Panc1 (cell line): ENCODE measurements at regions not wholly inside any gene's neighbourhood (a gene's known extent, or its start where the extent isn't known, plus 50 kb on each side); places are given as distances from the start of the nearest gene placed in this dataset.

Experiments
- ATAC-seq: fragments of 200-7000 bp; cut with Tn5 transposase; 2 replicates; pipeline ENCODE4 v1.9.1; 2020; ENCODE audit warnings: mild to moderate bottlenecking, moderate library complexity
- BruUV-seq: library from RNA; stranded (reverse); fragments of 400-500 nt; replicated peaks from 2 replicates; lab custom pipeline; 2021; lab: Mats Ljungman, UMichigan
- CTCF ChIA-PET: fragments of 300-600 bp; sonication (Branson Sonifier 250); formaldehyde crosslinking; loops from one replicate; lab custom pipeline; 2022; ENCODE audit warnings: antibody characterized with exemption; lab: Charles Lee
- POLR2A ChIA-PET: fragments of 300-600 bp; sonication (Branson Sonifier 250); formaldehyde crosslinking; loops from one replicate; lab custom pipeline; 2022; ENCODE audit warnings: antibody characterized with exemption; lab: Charles Lee
- DNase-seq: peaks from one replicate; pipeline ENCODE4 v3.0.0-alpha.2; 2010; ENCODE audit warnings: low read depth, low spot score
- H3K27ac ChIP-seq: 2 replicates; pipeline ENCODE4 v1.5.1; 2011; ENCODE audit warnings: mild to moderate bottlenecking, low read length, inconsistent platforms
- H3K27me3 ChIP-seq: fragments of 200-500 bp; sonication (Bioruptor generic); 2 replicates; pipeline ENCODE4 v1.6.0; 2014; ENCODE audit warnings: low read length, inconsistent platforms; ENCODE audit not compliant: control insufficient read depth, insufficient read depth
- H3K36me3 ChIP-seq: fragments of 200-500 bp; sonication (Bioruptor generic); 2 replicates; pipeline ENCODE4 v1.5.1; 2014; ENCODE audit warnings: inconsistent platforms, mild to moderate bottlenecking, low read length, moderate library complexity; ENCODE audit not compliant: control insufficient read depth, insufficient read depth
- H3K4me1 ChIP-seq: 2 replicates; pipeline ENCODE4 v1.5.1; 2011; ENCODE audit warnings: inconsistent platforms, mild to moderate bottlenecking, low read length, moderate library complexity; ENCODE audit not compliant: control insufficient read depth, insufficient read depth
- H3K4me3 ChIP-seq, 2 experiments: 2 replicates each; pipeline ENCODE4 v1.5.1; 2011 to 2012; ENCODE audit warnings: low read depth in 2 of 2, low read length in 2 of 2, mild to moderate bottlenecking in 2 of 2, inconsistent platforms in 1 of 2, moderate library complexity in 1 of 2
- H3K9me3 ChIP-seq: fragments of 200-500 bp; sonication (Bioruptor generic); 2 replicates; pipeline ENCODE4 v1.5.1; 2014; ENCODE audit warnings: low read depth, mild to moderate bottlenecking, inconsistent platforms, low read length, moderate library complexity; ENCODE audit not compliant: control insufficient read depth, insufficient read depth
- CTCF ChIP-seq: fragments of 450-650 bp; IDR thresholded peaks from 2 replicates; pipeline ENCODE4 v1.5.1; 2017; ENCODE audit warnings: mild to moderate bottlenecking
- POLR2AphosphoS5 ChIP-seq: IDR thresholded peaks from 2 replicates; pipeline ENCODE4 v1.6.1; 2012; ENCODE audit warnings: mild to moderate bottlenecking, low read depth, low read length, moderate library complexity
- REST ChIP-seq, 2 experiments: IDR thresholded peaks; 2 replicates each; pipeline ENCODE4 v1.6.1; 2011 to 2012; ENCODE audit warnings: low read depth in 2 of 2, control low read depth in 1 of 2, low read length in 1 of 2, mild to moderate bottlenecking in 1 of 2, moderate library complexity in 1 of 2; ENCODE audit not compliant: insufficient read depth in 1 of 2
- SIN3A ChIP-seq: IDR thresholded peaks from 2 replicates; pipeline ENCODE4 v1.6.1; 2012; ENCODE audit warnings: low read depth, mild to moderate bottlenecking, low read length, moderate library complexity, borderline replicate concordance; ENCODE audit not compliant: insufficient read depth
- TCF7L2 ChIP-seq: IDR thresholded peaks from 2 replicates; pipeline ENCODE4 v1.6.1; 2011; ENCODE audit warnings: mild to moderate bottlenecking, low read depth, low read length, inconsistent platforms
- in situ Hi-C: cut with HindIII; loops from 2 replicates; pipeline ENCODE4 v1.10.0; 2016; ENCODE audit warnings: low sequenced_read_pairs, low pct_unique_long_range_greater_than_20kb
- intact Hi-C: fragments of 100-400 bp; cut with micrococcal nuclease; formaldehyde crosslinking; loops from one replicate; pipeline ENCODE4 v1.10.0; 2022; ENCODE audit not compliant: unreplicated experiment

GRCh38 chr5:164296603-164297080 lies 791.2 kb downstream of the MAT2B start:
- in situ Hi-C loops (no loop called here), intact Hi-C loops (no loop called here)
- ATAC-seq = no peak
- Histone ChIP-seq H3K27ac (no peak overlapping the region), H3K27me3 (no peaks in the 10 kb centered on the region), H3K9me3 (no peaks in the 10 kb centered on the region), H3K4me1 (no peaks in the 10 kb centered on the region), H3K4me3 (no peak overlapping the region), H3K36me3 (no peaks in the 10 kb centered on the region)
- TF ChIP-seq POLR2AphosphoS5 (no peak), CTCF (no peak), TCF7L2 (no peak), SIN3A (no peak), REST (IDR thresholded peaks at IDR 0.05; ENCODE audit: insufficient read depth in 1 of 2, low read depth in 2 of 2, low read length in 1 of 2) (no peak)
- POLR2A ChIA-PET = interaction anchor here (0.6 kb wide), 1 partner anchor 101 kb away, joined by 3 read pairs; no protein-coding TSS in a partner anchor
- BruUV-seq = no TSS peak
- DNase-seq = no peak
- CTCF ChIA-PET = no interaction called here

- no TSS peak for BruUV-seq
- H3K4me3 ChIP-seq = no peak overlapping the region
- ATAC-seq (no peak), DNase-seq (no peak)
- no peaks in the 10 kb centered on the region for H3K9me3 ChIP-seq
- H3K27ac ChIP-seq = no peak overlapping the region
- CTCF ChIA-PET = no interaction called here
- intact Hi-C loops = no loop called here
- no peaks in the 10 kb centered on the region for H3K4me1 ChIP-seq
- H3K27me3 ChIP-seq = no peaks in the 10 kb centered on the region
- no peak for TF ChIP-seq POLR2AphosphoS5
- no peak for TF ChIP-seq CTCF
- no peak for TF ChIP-seq SIN3A
- no peak for TF ChIP-seq REST (IDR thresholded peaks at IDR 0.05; ENCODE audit: insufficient read depth in 1 of 2, low read depth in 2 of 2, low read length in 1 of 2)
- TF ChIP-seq TCF7L2 = no peak
- H3K36me3 ChIP-seq = no peaks in the 10 kb centered on the region
- POLR2A ChIA-PET = no interaction called here
- in situ Hi-C loops = no loop called here
Measured at GRCh38 chr5:164298165-164298564, 792.7 kb downstream of the MAT2B start.
